ENCODE measurements at regions not wholly inside any gene's neighbourhood (a gene's known extent, or its start where the extent isn't known, plus 50 kb on each side); places are given as distances from the start of the nearest gene placed in this dataset.

DNA sequence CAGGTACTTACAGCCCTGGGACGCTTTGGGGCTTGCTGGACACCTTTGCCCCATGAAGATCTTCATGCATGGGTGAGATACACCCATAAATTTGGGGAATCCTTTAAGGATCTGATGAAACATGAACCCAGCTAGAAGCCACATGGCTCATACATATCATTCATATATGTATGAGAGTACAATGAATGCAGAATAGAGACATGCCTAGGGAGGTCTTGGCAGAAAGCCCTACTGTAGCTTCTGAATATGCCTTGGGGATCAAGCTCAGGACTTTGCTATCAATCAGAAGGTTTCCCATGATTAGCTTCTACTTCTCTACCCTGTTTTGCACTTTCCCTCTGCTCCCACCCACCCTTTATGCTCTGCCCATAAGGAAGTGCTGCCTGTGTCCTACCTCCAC, 368.4 kb downstream of the LPIN1 start:
- TF ChIP-seq CTCF (conservative IDR thresholded peaks at IDR 0.05; ENCODE audit: low read length) (no peak), EZH2phosphoT487 (IDR thresholded peaks at IDR 0.05; ENCODE audit: borderline replicate concordance, low read depth, low read length) (no peak)
- no peak for DNase-seq (ENCODE audit: low spot score)
- no peak overlapping the region for H3K4me2 ChIP-seq (ENCODE audit: low read length)
- H3K4me1 ChIP-seq (ENCODE audit: insufficient read depth, low read length, poor library complexity, severe bottlenecking): peaks cover 25% of the 10 kb centered on the region
- ChIA-PET CTCF (ENCODE audit: unreplicated experiment) (interaction anchor here (0.6 to 1.2 kb wide), 4 partner anchors 11 to 81 kb away, joined by 3 to 5 read pairs (median 3); no protein-coding TSS in a partner anchor), POLR2A (interaction anchor here (0.6 to 3.9 kb wide), 11 partner anchors 8 to 250 kb away, joined by 3 to 16 read pairs (median 3); no protein-coding TSS in a partner anchor)
- no TSS peak for BruUV-seq (replicated peaks)
- no peaks in the 10 kb centered on the region for H3K36me3 ChIP-seq (ENCODE audit: insufficient read depth, low read length)
- no peak overlapping the region for H3K27ac ChIP-seq (ENCODE audit: low read depth, low read length, poor library complexity, severe bottlenecking)
- no peaks in the 10 kb centered on the region for H3K9me3 ChIP-seq (ENCODE audit: low read length)
- H3K9me2 ChIP-seq (ENCODE audit: insufficient read depth, low read length): no peaks in the 10 kb centered on the region
- no peaks in the 10 kb centered on the region for H4K20me1 ChIP-seq (ENCODE audit: insufficient read depth, low read length)
- no peak overlapping the region for H3K4me3 ChIP-seq (ENCODE audit: low read depth, low read length, poor library complexity, severe bottlenecking)
- H2AFZ ChIP-seq (ENCODE audit: low read length): no peak overlapping the region
- H3K79me2 ChIP-seq (ENCODE audit: insufficient read depth, low read depth, low read length): no peaks in the 10 kb centered on the region
- intact Hi-C loops (cut with micrococcal nuclease; ENCODE audit: unreplicated experiment): no loop called here

- intact Hi-C loops (cut with micrococcal nuclease; ENCODE audit: unreplicated experiment): loop anchor here (1.0 kb wide), 1 partner anchor 84 kb away; no protein-coding TSS in a partner anchor
- H3K4me3 ChIP-seq (ENCODE audit: low read depth, low read length, poor library complexity, severe bottlenecking): peak overlapping the region; percentile 18
- no peaks in the 10 kb centered on the region for H3K9me2 ChIP-seq (ENCODE audit: insufficient read depth, low read length)
- peak overlapping the region; percentile 80 for H2AFZ ChIP-seq (ENCODE audit: low read length)
- ChIA-PET CTCF (ENCODE audit: unreplicated experiment) (no interaction called here), POLR2A (interaction anchor here (0.5 to 3.9 kb wide), 11 partner anchors 9 to 330 kb away, joined by 3 to 16 read pairs (median 4); no protein-coding TSS in a partner anchor)
- no peak overlapping the region for H3K27ac ChIP-seq (ENCODE audit: low read depth, low read length, poor library complexity, severe bottlenecking)
- no peaks in the 10 kb centered on the region for H3K36me3 ChIP-seq (ENCODE audit: insufficient read depth, low read length)
- no peaks in the 10 kb centered on the region for H3K9me3 ChIP-seq (ENCODE audit: low read length)
- H3K4me1 ChIP-seq (ENCODE audit: insufficient read depth, low read length, poor library complexity, severe bottlenecking): peaks cover 25% of the 10 kb centered on the region
- DNase-seq (ENCODE audit: low spot score): peak; percentile 74
- peak; percentile 49 for TF ChIP-seq CTCF (conservative IDR thresholded peaks at IDR 0.05; ENCODE audit: low read length)
- TF ChIP-seq EZH2phosphoT487 (IDR thresholded peaks at IDR 0.05; ENCODE audit: borderline replicate concordance, low read depth, low read length): no peak
- H3K79me2 ChIP-seq (ENCODE audit: insufficient read depth, low read depth, low read length): no peaks in the 10 kb centered on the region
- H3K4me2 ChIP-seq (ENCODE audit: low read length): peak overlapping the region; percentile 50
- H4K20me1 ChIP-seq (ENCODE audit: insufficient read depth, low read length): no peaks in the 10 kb centered on the region
- BruUV-seq (replicated peaks): no TSS peak
These were observed 369.9 kb downstream of the LPIN1 start for GRCh38 chr2:12116228-12116750.

GRCh38 chr2:12119841-12120240, 373.4 kb downstream of the LPIN1 start:
- Histone ChIP-seq H3K4me3 (ENCODE audit: low read depth, low read length, poor library complexity, severe bottlenecking) (no peak overlapping the region), H2AFZ (ENCODE audit: low read length) (no peak overlapping the region), H3K4me1 (ENCODE audit: insufficient read depth, low read length, poor library complexity, severe bottlenecking) (peaks cover 25% of the 10 kb centered on the region), H3K27ac (ENCODE audit: low read depth, low read length, poor library complexity, severe bottlenecking) (no peak overlapping the region), H3K4me2 (ENCODE audit: low read length) (no peak overlapping the region), H3K9me3 (ENCODE audit: low read length) (no peaks in the 10 kb centered on the region), H3K9me2 (ENCODE audit: insufficient read depth, low read length) (no peaks in the 10 kb centered on the region), H3K36me3 (ENCODE audit: insufficient read depth, low read length) (no peaks in the 10 kb centered on the region), H3K79me2 (ENCODE audit: insufficient read depth, low read depth, low read length) (no peaks in the 10 kb centered on the region), H4K20me1 (ENCODE audit: insufficient read depth, low read length) (no peaks in the 10 kb centered on the region)
- no TSS peak for BruUV-seq (replicated peaks)
- ChIA-PET CTCF (ENCODE audit: unreplicated experiment) (no interaction called here), POLR2A (interaction anchor here (0.7 to 1.5 kb wide), 6 partner anchors 18 to 287 kb away, joined by 3 to 4 read pairs (median 3); no protein-coding TSS in a partner anchor)
- intact Hi-C loops (cut with micrococcal nuclease; ENCODE audit: unreplicated experiment): no loop called here
- no peak for TF ChIP-seq CTCF (conservative IDR thresholded peaks at IDR 0.05; ENCODE audit: low read length)
- no peak for TF ChIP-seq EZH2phosphoT487 (IDR thresholded peaks at IDR 0.05; ENCODE audit: borderline replicate concordance, low read depth, low read length)
- no peak for DNase-seq (ENCODE audit: low spot score)
